MM.1S (cell line): ENCODE measurements at regions not wholly inside any gene's neighbourhood (a gene's known extent, or its start where the extent isn't known, plus 50 kb on each side); places are given as distances from the start of the nearest gene placed in this dataset.

ENCODE experiments used
- DNase-seq: peaks from one replicate; pipeline ENCODE4 v3.0.0-alpha.2; 2015
- H2AFZ ChIP-seq: fragments of 300-600 bp; sonication (generic); 2 replicates; pipeline ENCODE4 v1.6.0; 2016; ENCODE audit warnings: antibody characterized with exemption, low read length
- H3F3A ChIP-seq: fragments of 300-600 bp; sonication (generic); 2 replicates; pipeline ENCODE4 v1.6.1; 2016; ENCODE audit warnings: mild to moderate bottlenecking, antibody characterized with exemption, low read length, moderate library complexity, mixed read lengths; ENCODE audit not compliant: insufficient read depth
- H3K27ac ChIP-seq: fragments of 300-600 bp; sonication (generic); 2 replicates; pipeline ENCODE4 v1.5.1; 2016; ENCODE audit warnings: mild to moderate bottlenecking, low read length
- H3K27me3 ChIP-seq: fragments of 300-600 bp; sonication (generic); replicated peaks from 2 replicates; pipeline ENCODE4 v1.6.0; 2016; ENCODE audit warnings: low read length; ENCODE audit not compliant: insufficient read depth
- H3K36me3 ChIP-seq: fragments of 300-600 bp; sonication (generic); replicated peaks from 2 replicates; pipeline ENCODE4 v1.6.1; 2016; ENCODE audit warnings: mild to moderate bottlenecking, low read length, mixed read lengths; ENCODE audit not compliant: insufficient read depth
- H3K4me1 ChIP-seq: fragments of 300-600 bp; sonication (generic); 2 replicates; pipeline ENCODE4 v1.6.1; 2016; ENCODE audit warnings: low read length, mixed read lengths
- H3K4me2 ChIP-seq: fragments of 300-600 bp; sonication (generic); 2 replicates; pipeline ENCODE4 v1.6.0; 2016; ENCODE audit warnings: low read depth, low read length
- H3K4me3 ChIP-seq: fragments of 300-600 bp; sonication (generic); 2 replicates; pipeline ENCODE4 v1.5.1; 2016; ENCODE audit warnings: low read length, mixed read lengths
- H3K79me2 ChIP-seq: fragments of 300-600 bp; sonication (generic); 2 replicates; pipeline ENCODE4 v1.6.1; 2016; ENCODE audit warnings: mixed run types, low read length, mixed read lengths
- H3K9ac ChIP-seq: fragments of 300-600 bp; sonication (generic); 2 replicates; pipeline ENCODE4 v1.6.1; 2016; ENCODE audit warnings: low read length, mixed read lengths
- H3K9me2 ChIP-seq: fragments of 300-600 bp; sonication (generic); replicated peaks from 2 replicates; pipeline ENCODE4 v1.6.1; 2016; ENCODE audit warnings: mild to moderate bottlenecking, low read length, mixed read lengths; ENCODE audit not compliant: insufficient read depth
- H3K9me3 ChIP-seq: fragments of 300-600 bp; sonication (generic); replicated peaks from 2 replicates; pipeline ENCODE4 v1.6.1; 2016; ENCODE audit warnings: mild to moderate bottlenecking, low read length, mixed read lengths; ENCODE audit not compliant: insufficient read depth
- H4K20me1 ChIP-seq: fragments of 300-600 bp; sonication (generic); 2 replicates; pipeline ENCODE4 v1.6.1; 2016; ENCODE audit warnings: mild to moderate bottlenecking, low read length, moderate library complexity, mixed read lengths; ENCODE audit not compliant: insufficient read depth
- CTCF ChIP-seq: fragments of 300-600 bp; sonication (generic); IDR thresholded peaks from 2 replicates; pipeline ENCODE4 v1.5.1; 2016; ENCODE audit warnings: antibody characterized with exemption, low read length, mixed read lengths
- EZH2 ChIP-seq: fragments of 300-600 bp; sonication (generic); optimal IDR thresholded peaks from 2 replicates; pipeline ENCODE3; 2017; ENCODE audit warnings: low read depth, mild to moderate bottlenecking, antibody characterized with exemption, low read length, mixed read lengths
- EZH2phosphoT487 ChIP-seq: fragments of 300-600 bp; sonication (generic); IDR thresholded peaks from 2 replicates; pipeline ENCODE4 v1.6.1; 2018; ENCODE audit warnings: antibody characterized with exemption, low read length

DNA sequence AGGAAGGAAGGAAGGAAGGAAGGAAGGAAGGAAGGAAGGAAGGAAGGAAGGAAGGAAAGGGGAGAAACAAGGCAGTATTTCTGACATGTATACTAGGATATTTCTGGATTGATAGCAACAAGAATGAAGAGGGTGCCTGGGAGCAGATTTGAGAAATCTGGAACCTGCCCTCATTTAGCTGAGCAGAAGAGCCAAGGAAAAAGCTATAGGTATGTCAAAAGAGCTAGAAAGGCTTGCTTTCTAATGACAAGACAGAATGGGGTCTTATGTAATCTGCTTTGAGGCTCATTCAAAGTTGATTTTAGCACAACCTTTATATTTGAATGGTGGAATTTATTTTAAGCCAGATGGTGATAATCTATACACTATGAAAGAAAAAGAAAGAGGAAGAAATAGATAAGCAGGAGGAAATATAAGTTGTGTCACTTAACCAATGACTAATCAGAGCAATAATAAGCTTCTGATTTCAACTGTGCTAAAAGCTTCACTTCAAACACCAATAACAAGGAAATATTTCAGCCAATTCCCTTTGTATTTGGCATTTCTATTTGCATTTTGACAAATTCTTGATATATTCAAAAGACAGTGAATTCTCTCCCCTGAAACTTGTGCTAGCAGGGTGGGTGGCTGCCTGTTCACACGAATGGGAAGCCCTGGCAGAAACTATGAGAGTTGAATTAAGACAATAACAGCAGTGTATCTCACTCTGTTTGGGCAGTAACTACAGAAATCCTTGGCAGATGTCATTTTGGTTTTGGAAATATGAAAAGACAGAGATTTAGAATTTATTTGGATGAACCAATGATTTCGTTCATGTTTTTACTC lies 76.3 kb upstream of the FLRT2 start:
- Histone ChIP-seq H3K4me1 (no peaks in the 10 kb centered on the region), H2AFZ (no peak overlapping the region), H3K4me3 (no peak overlapping the region), H3K9ac (no peak overlapping the region), H3K9me2 (no peaks in the 10 kb centered on the region), H3K36me3 (no peaks in the 10 kb centered on the region), H3K27ac (no peak overlapping the region), H3F3A (no peaks in the 10 kb centered on the region), H4K20me1 (no peaks in the 10 kb centered on the region), H3K4me2 (no peak overlapping the region), H3K79me2 (no peaks in the 10 kb centered on the region), H3K9me3 (no peaks in the 10 kb centered on the region), H3K27me3 (no peaks in the 10 kb centered on the region)
- DNase-seq = no peak
- no peak for TF ChIP-seq CTCF
- TF ChIP-seq EZH2phosphoT487 = no peak
- no peak for TF ChIP-seq EZH2

DNA sequence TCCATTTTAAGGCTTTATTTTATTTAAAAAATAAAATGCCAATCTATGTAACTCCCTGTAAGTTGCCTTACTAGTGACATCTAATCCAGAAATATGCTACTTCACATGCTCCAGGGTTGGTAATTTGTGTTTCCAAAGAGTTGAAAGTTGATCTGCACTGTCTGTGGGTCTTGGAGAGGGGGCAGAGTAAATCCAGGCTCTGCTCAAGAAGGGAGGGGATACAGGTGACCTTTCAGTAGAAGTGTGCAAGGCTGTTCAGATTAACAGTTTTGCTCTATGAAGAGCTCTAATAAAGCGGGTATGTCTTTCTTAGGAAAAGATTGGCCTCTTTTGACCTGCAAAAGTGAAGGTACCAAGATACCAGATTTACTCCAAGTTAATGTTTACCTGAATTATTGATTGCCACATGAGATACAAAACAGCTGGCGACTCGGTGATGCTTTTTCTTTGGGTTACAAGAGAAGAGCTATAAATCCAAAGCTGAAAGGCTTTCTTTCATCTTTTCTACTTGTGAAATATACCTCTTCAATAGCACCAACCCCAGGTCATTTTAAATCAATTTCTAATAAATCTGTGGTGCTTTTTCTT lies 75.6 kb upstream of the FLRT2 start:
- Histone ChIP-seq H3K79me2 (no peaks in the 10 kb centered on the region), H3K4me3 (no peak overlapping the region), H3K4me1 (no peaks in the 10 kb centered on the region), H4K20me1 (no peaks in the 10 kb centered on the region), H3F3A (no peaks in the 10 kb centered on the region), H3K9me3 (no peaks in the 10 kb centered on the region), H3K27ac (no peak overlapping the region), H2AFZ (no peak overlapping the region), H3K36me3 (no peaks in the 10 kb centered on the region), H3K9ac (no peak overlapping the region), H3K27me3 (no peaks in the 10 kb centered on the region), H3K9me2 (no peaks in the 10 kb centered on the region), H3K4me2 (no peak overlapping the region)
- DNase-seq = no peak
- TF ChIP-seq EZH2 = no peak
- no peak for TF ChIP-seq EZH2phosphoT487
- no peak for TF ChIP-seq CTCF

DNA sequence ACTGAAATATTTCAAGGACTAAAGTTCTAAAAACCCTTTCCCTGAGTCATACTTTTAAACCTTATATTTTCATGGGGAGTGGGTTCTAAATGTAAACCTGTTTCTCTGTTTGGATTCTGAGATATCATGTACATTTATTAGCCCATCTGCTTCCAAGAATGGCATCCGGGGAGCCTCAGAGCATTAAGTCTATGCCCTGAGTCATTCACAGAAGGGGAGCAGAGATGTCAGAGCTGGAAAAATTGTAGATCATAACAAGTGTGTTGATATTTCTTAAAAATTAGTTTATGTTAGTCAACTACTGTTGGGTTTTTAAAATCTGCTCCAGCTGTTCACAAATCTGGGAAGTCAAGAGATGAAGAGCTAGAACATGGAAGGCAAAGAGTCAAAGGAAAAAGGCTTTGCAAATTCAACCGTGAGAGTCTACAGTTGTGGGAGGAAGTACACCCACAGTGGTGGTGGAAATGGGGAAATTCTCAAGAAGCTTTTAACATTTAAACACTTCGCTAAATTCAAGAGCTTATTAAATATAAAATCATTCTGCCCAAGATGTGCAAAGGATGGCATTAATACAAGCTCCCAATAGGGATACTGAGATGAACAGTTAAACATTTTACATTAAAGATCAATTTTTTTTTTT lies 70.5 kb upstream of the FLRT2 start:
- DNase-seq = no peak
- Histone ChIP-seq H3K27ac (no peak overlapping the region), H3K4me2 (no peak overlapping the region), H3K9me2 (no peaks in the 10 kb centered on the region), H2AFZ (no peak overlapping the region), H3K4me3 (no peak overlapping the region), H3K9ac (no peak overlapping the region), H3K27me3 (no peaks in the 10 kb centered on the region), H3K9me3 (no peaks in the 10 kb centered on the region), H4K20me1 (no peaks in the 10 kb centered on the region), H3K36me3 (no peaks in the 10 kb centered on the region), H3K4me1 (no peaks in the 10 kb centered on the region), H3F3A (no peaks in the 10 kb centered on the region), H3K79me2 (no peaks in the 10 kb centered on the region)
- TF ChIP-seq CTCF = no peak
- no peak for TF ChIP-seq EZH2phosphoT487
- no peak for TF ChIP-seq EZH2
